K562 (cell line): ENCODE measurements at regions not wholly inside any gene's neighbourhood (a gene's known extent, or its start where the extent isn't known, plus 50 kb on each side); places are given as distances from the start of the nearest gene placed in this dataset.

Experiments used
- ATF1 ChIP-seq, 2 experiments: fragments of 450-650 bp in 1 of 2; IDR thresholded peaks; 2 replicates each; pipeline ENCODE4 v1.6.1; 2016; ENCODE audit warnings: missing compliant biosample characterization in 1 of 2, missing genetic modification characterization in 1 of 2
- CEBPB ChIP-seq: fragments of 450-650 bp; IDR thresholded peaks from 2 replicates; pipeline ENCODE4 v1.6.1; 2016; ENCODE audit warnings: missing genetic modification characterization, missing compliant biosample characterization
- CREB1 ChIP-seq, 2 experiments: sonication (generic) in 1 of 2; formaldehyde crosslinking in 1 of 2; IDR thresholded peaks; 2 replicates each; pipeline versions ENCODE4 v1.6.1 to v1.8.0; 2012 to 2022; ENCODE audit warnings: inconsistent platforms in 1 of 2, mild to moderate bottlenecking in 1 of 2, missing genetic modification reagents in 1 of 2, moderate library complexity in 1 of 2
- HDAC2 ChIP-seq: fragments of 450-650 bp; IDR thresholded peaks from 2 replicates; pipeline ENCODE4 v1.6.1; 2016; ENCODE audit warnings: mild to moderate bottlenecking
- POLR2A ChIP-seq: fragments of 450-650 bp; conservative IDR thresholded peaks from 2 replicates; pipeline ENCODE4 v1.6.1; 2016
- SMC3 ChIP-seq: conservative IDR thresholded peaks from 2 replicates; pipeline ENCODE4 v1.6.1; 2011; ENCODE audit warnings: low read depth, low read length, improper control_type of control experiment; ENCODE audit not compliant: insufficient read depth
- SREBF1 ChIP-seq: fragments of 150-350 bp; IDR thresholded peaks from 2 replicates; pipeline ENCODE4 v1.6.1; 2014; ENCODE audit warnings: antibody characterized with exemption, low read depth, low read length, borderline replicate concordance
- TBL1XR1 ChIP-seq, 2 experiments: IDR thresholded peaks; 2 replicates each; pipeline ENCODE4 v1.6.1; 2012; ENCODE audit warnings: improper control_type of control experiment in 2 of 2, low read length in 2 of 2, mild to moderate bottlenecking in 1 of 2
- TEAD1 ChIP-seq, 2 experiments: fragments of 450-650 bp in 1 of 2; sonication (generic) in 1 of 2; formaldehyde crosslinking; IDR thresholded peaks; 2 replicates each; pipeline versions ENCODE4 v1.4.0 to v1.8.0; 2020 to 2022; ENCODE audit warnings: mild to moderate bottlenecking in 2 of 2, missing genetic modification reagents in 1 of 2
- YY1 ChIP-seq, 3 experiments: IDR thresholded peaks; 2 replicates each; pipeline ENCODE4 v1.6.1; 2011; ENCODE audit warnings: low read length in 2 of 3, mild to moderate bottlenecking in 2 of 3, moderate library complexity in 2 of 3, borderline replicate concordance in 1 of 3, control low read depth in 1 of 3, low read depth in 1 of 3; ENCODE audit not compliant: insufficient read depth in 3 of 3, insufficient replicate concordance in 2 of 3, control insufficient read depth in 1 of 3, insufficient read length in 1 of 3; ENCODE audit errors: extremely low read depth in 1 of 3
- TF ChIP-seq, protein P1 (sequence below): fragments of 250-450 bp; sonication (Bioruptor Pico); IDR thresholded peaks from 2 replicates; pipeline ENCODE4 v1.8.0; 2021; ENCODE audit warnings: moderate library complexity, mild to moderate bottlenecking, inconsistent platforms

DNA sequence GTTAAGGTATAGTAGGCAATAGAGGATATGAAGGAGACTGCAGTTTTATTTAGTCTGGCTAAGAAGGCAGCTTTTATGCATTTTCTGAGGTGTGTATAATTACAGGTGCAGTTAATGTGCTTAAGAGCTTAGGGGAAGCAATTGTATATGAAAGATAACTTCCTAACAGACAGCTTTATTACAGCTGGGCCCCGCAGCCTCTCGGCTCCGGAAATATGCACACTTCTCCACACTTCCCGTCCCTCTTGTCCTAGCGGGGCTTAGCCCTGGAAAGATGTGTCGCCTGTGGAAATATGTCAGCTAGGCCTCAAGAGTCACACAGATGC is 178.4 kb upstream of the ARID1B start:
- TF ChIP-seq SMC3: no peak
- no peak for TF ChIP-seq ATF1 (CRISPR knock-in tag; IDR thresholded peaks at IDR 0.05)
- no peak for TF ChIP-seq ATF1 (tag; IDR thresholded peaks at IDR 0.05)
- no peak for TF ChIP-seq YY1 (IDR thresholded peaks at IDR 0.05; ENCODE audit: borderline replicate concordance in 1 of 3, control insufficient read depth in 1 of 3, extremely low read depth in 1 of 3, insufficient read depth in 3 of 3, insufficient read length in 1 of 3, insufficient replicate concordance in 2 of 3, low read depth in 1 of 3, low read length in 2 of 3)
- TF ChIP-seq HDAC2: no peak
- no peak for TF ChIP-seq TBL1XR1 (IDR thresholded peaks at IDR 0.05; ENCODE audit: low read length in 2 of 2)
- TF ChIP-seq SREBF1: no peak
- no peak for TF ChIP-seq CREB1 (IDR thresholded peaks at IDR 0.05)
- no peak for TF ChIP-seq CREB1 (CRISPR knock-in tag; IDR thresholded peaks at IDR 0.05)
- TF ChIP-seq CEBPB (tag): no peak
- TF ChIP-seq, protein P1, sequence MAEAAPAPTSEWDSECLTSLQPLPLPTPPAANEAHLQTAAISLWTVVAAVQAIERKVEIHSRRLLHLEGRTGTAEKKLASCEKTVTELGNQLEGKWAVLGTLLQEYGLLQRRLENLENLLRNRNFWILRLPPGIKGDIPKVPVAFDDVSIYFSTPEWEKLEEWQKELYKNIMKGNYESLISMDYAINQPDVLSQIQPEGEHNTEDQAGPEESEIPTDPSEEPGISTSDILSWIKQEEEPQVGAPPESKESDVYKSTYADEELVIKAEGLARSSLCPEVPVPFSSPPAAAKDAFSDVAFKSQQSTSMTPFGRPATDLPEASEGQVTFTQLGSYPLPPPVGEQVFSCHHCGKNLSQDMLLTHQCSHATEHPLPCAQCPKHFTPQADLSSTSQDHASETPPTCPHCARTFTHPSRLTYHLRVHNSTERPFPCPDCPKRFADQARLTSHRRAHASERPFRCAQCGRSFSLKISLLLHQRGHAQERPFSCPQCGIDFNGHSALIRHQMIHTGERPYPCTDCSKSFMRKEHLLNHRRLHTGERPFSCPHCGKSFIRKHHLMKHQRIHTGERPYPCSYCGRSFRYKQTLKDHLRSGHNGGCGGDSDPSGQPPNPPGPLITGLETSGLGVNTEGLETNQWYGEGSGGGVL: no peak
- TF ChIP-seq POLR2A: no peak
- TF ChIP-seq TEAD1 (CRISPR knock-in tag; IDR thresholded peaks at IDR 0.05): no peak
